GM12878 (cell line): ENCODE measurements at regions not wholly inside any gene's neighbourhood (a gene's known extent, or its start where the extent isn't known, plus 50 kb on each side); places are given as distances from the start of the nearest gene placed in this dataset.

ENCODE experiments used
- ATAC-seq: fragments of 200-7000 bp; cut with Tn5 transposase; 3 replicates; pipeline ENCODE4 v1.9.1; 2020; ENCODE audit warnings: mild to moderate bottlenecking, moderate library complexity
- BruUV-seq: library from RNA; stranded (reverse); fragments of 400-500 nt; replicated peaks from 2 replicates; lab custom pipeline; 2021; lab: Mats Ljungman, UMichigan
- CTCF ChIA-PET: fragments of 300-600 bp; sonication (Branson Sonifier 250); formaldehyde crosslinking; extraction: SDS; loops from one replicate; lab custom pipeline; 2021; ENCODE audit warnings: inconsistent platforms; lab: Yijun Ruan, JAX
- POLR2A ChIA-PET: fragments of 350-600 bp; formaldehyde crosslinking; extraction: SDS; loops from one replicate; lab custom pipeline; 2021; ENCODE audit warnings: inconsistent platforms; lab: Charles Lee
- RAD21 ChIA-PET: fragments of 300-600 bp; sonication (Branson Sonifier 250); formaldehyde crosslinking; loops from one replicate; lab custom pipeline; 2023; ENCODE audit warnings: antibody characterized with exemption; ENCODE audit not compliant: unreplicated experiment; lab: Charles Lee
- SMC1A ChIA-PET: fragments of 300-600 bp; sonication (Branson Sonifier 250); formaldehyde crosslinking; loops from one replicate; lab custom pipeline; 2023; ENCODE audit not compliant: unreplicated experiment, uncharacterized antibody; lab: Charles Lee
- DNase-seq: peaks from one replicate; pipeline ENCODE4 v3.0.0-alpha.2; 2011; ENCODE audit warnings: low read depth, low spot score
- FAIRE-seq: peaks from 3 replicates; lab custom pipeline; 2011; peaks lifted over from hg19 to GRCh38; lab: Jason Lieb, UNC
- H2AFZ ChIP-seq: 2 replicates; pipeline ENCODE4 v1.6.0; 2011; ENCODE audit warnings: low read depth, low read length, control low read depth; ENCODE audit not compliant: control insufficient read depth
- H3K27ac ChIP-seq: 2 replicates; pipeline ENCODE4 v1.5.1; 2011; ENCODE audit warnings: control low read depth; ENCODE audit not compliant: control insufficient read depth, insufficient read depth
- H3K27me3 ChIP-seq, 2 experiments: replicated peaks in 1 of 2; 2 replicates each; pipeline versions ENCODE4 v1.6.0 to v1.6.1; 2011; ENCODE audit warnings: low read length in 1 of 2; ENCODE audit not compliant: control insufficient read depth in 2 of 2, insufficient read depth in 2 of 2
- H3K36me3 ChIP-seq, 2 experiments: 2 replicates each; pipeline ENCODE4 v1.5.1; 2011; ENCODE audit warnings: low read length in 1 of 2; ENCODE audit not compliant: control insufficient read depth in 2 of 2, insufficient read depth in 2 of 2
- H3K4me1 ChIP-seq: 2 replicates; pipeline ENCODE4 v1.6.1; 2011; ENCODE audit warnings: mild to moderate bottlenecking, low read length, moderate library complexity, mixed read lengths; ENCODE audit not compliant: control insufficient read depth, insufficient read depth
- H3K4me2 ChIP-seq: 2 replicates; pipeline ENCODE4 v1.6.0; 2011; ENCODE audit warnings: control low read depth; ENCODE audit not compliant: control insufficient read depth, insufficient read depth
- H3K4me3 ChIP-seq: fragments of 200-600 bp; sonication (generic); 2 replicates; pipeline ENCODE4 v1.5.1; 2016
- H3K79me2 ChIP-seq: 2 replicates; pipeline ENCODE4 v1.6.0; 2011; ENCODE audit warnings: low read length; ENCODE audit not compliant: control insufficient read depth, insufficient read depth
- H3K9ac ChIP-seq: 2 replicates; pipeline ENCODE4 v1.8.0; 2011; ENCODE audit warnings: low read length, control low read depth, mixed read lengths; ENCODE audit not compliant: control insufficient read depth, insufficient read depth
- H3K9me3 ChIP-seq: replicated peaks from 3 replicates; pipeline ENCODE4 v1.5.1; 2011; ENCODE audit warnings: mild to moderate bottlenecking, low read length; ENCODE audit not compliant: control insufficient read depth, insufficient read depth
- H4K20me1 ChIP-seq: 2 replicates; pipeline ENCODE4 v1.6.0; 2011; ENCODE audit not compliant: control insufficient read depth, insufficient read depth
- CHD4 ChIP-seq: fragments of 200-600 bp; sonication (generic); IDR thresholded peaks from 2 replicates; pipeline ENCODE4 v1.6.1; 2016; ENCODE audit warnings: mild to moderate bottlenecking
- CREB1 ChIP-seq: IDR thresholded peaks from 2 replicates; pipeline ENCODE4 v1.6.1; 2012; ENCODE audit warnings: low read depth, mild to moderate bottlenecking, inconsistent platforms
- E2F4 ChIP-seq: IDR thresholded peaks from 2 replicates; pipeline ENCODE4 v1.6.1; 2012; ENCODE audit warnings: low read depth, low read length, improper control_type of control experiment
- GATAD2B ChIP-seq: fragments of 450-650 bp; conservative IDR thresholded peaks from 2 replicates; pipeline ENCODE4 v1.6.1; 2017; ENCODE audit warnings: low read depth, mild to moderate bottlenecking, moderate library complexity
- NBN ChIP-seq: fragments of 450-650 bp; IDR thresholded peaks from 2 replicates; pipeline ENCODE4 v1.6.1; 2016
- POLR2AphosphoS5 ChIP-seq: IDR thresholded peaks from 2 replicates; pipeline ENCODE4 v1.6.1; 2011; ENCODE audit warnings: mild to moderate bottlenecking, low read length, inconsistent platforms
- TCF3 ChIP-seq: IDR thresholded peaks from 2 replicates; pipeline ENCODE4 v1.6.1; 2012; ENCODE audit warnings: low read depth, mild to moderate bottlenecking, low read length, borderline replicate concordance; ENCODE audit not compliant: insufficient read depth
- WRNIP1 ChIP-seq: IDR thresholded peaks from 2 replicates; pipeline ENCODE4 v1.6.1; 2011; ENCODE audit warnings: low read depth, low read length, improper control_type of control experiment, borderline replicate concordance
- ZNF207 ChIP-seq: fragments of 450-650 bp; IDR thresholded peaks from 2 replicates; pipeline ENCODE4 v1.6.1; 2014; ENCODE audit warnings: antibody characterized with exemption, mild to moderate bottlenecking, borderline replicate concordance
- ZNF384 ChIP-seq: IDR thresholded peaks from 2 replicates; pipeline ENCODE4 v1.6.1; 2012; ENCODE audit warnings: low read depth, mild to moderate bottlenecking, low read length, improper control_type of control experiment, borderline replicate concordance
- WGBS: methylation state at CpG from one replicate; pipeline ENCODE4 v1.1.6; 2016; ENCODE audit warnings: low lambda C conversion rate; ENCODE audit not compliant: insufficient replicate concordance, insufficient coverage; ENCODE audit errors: missing lambda C conversion rate; 5-methylcytosine and 5-hydroxymethylcytosine counted together
- in situ Hi-C: fragments of 300-500 bp; cut with MboI; formaldehyde crosslinking; loops from 9 replicates; pipeline ENCODE4 v1.14.3; 2018; ENCODE audit warnings: mixed read lengths
- intact Hi-C: fragments of 100-400 bp; cut with micrococcal nuclease; formaldehyde crosslinking; loops from one replicate; pipeline ENCODE4 v1.14.2; 2022; ENCODE audit not compliant: unreplicated experiment
- TF ChIP-seq, protein P1 (sequence below): fragments of 450-650 bp; IDR thresholded peaks from 2 replicates; pipeline ENCODE4 v1.6.1; 2017; ENCODE audit warnings: mild to moderate bottlenecking, moderate library complexity
- TF ChIP-seq, protein P2 (sequence below): fragments of 450-650 bp; IDR thresholded peaks from 2 replicates; pipeline ENCODE4 v1.6.1; 2017; ENCODE audit warnings: low read depth, mild to moderate bottlenecking, moderate library complexity
- TF ChIP-seq, protein P3 (sequence below): IDR thresholded peaks from 2 replicates; pipeline ENCODE4 v1.6.1; 2011; ENCODE audit warnings: low read depth, low read length, improper control_type of control experiment, borderline replicate concordance
- TF ChIP-seq, protein P4 (sequence below): IDR thresholded peaks from 2 replicates; pipeline ENCODE4 v1.6.1; 2011; ENCODE audit warnings: borderline replicate concordance, low read depth, mild to moderate bottlenecking, moderate library complexity, low read length; ENCODE audit not compliant: insufficient read depth, poor library complexity, severe bottlenecking
- TF ChIP-seq, protein P5 (sequence below): fragments of 450-650 bp; IDR thresholded peaks from 2 replicates; pipeline ENCODE4 v1.6.1; 2016; ENCODE audit warnings: mild to moderate bottlenecking

- H3K4me3 ChIP-seq, result no peak overlapping the region
- no peak for DNase-seq
- H3K79me2 ChIP-seq, result no peaks in the 10 kb centered on the region
- no peaks in the 10 kb centered on the region; the same call in 2 of the 3 replicates for H3K9me3 ChIP-seq
- BruUV-seq, result no TSS peak
- intact Hi-C loops (no loop called here), in situ Hi-C loops (no loop called here)
- ChIA-PET RAD21 (no interaction called here), POLR2A (no interaction called here), CTCF (no interaction called here), SMC1A (no interaction called here)
- no peaks in the 10 kb centered on the region for H3K27me3 ChIP-seq
- no peak overlapping the region for H3K27ac ChIP-seq
- ATAC-seq, result no peak
- H4K20me1 ChIP-seq, result no peaks in the 10 kb centered on the region
- no peaks in the 10 kb centered on the region for H3K36me3 ChIP-seq
- 2% methylated on average over 2 of the region's 2 CpGs for WGBS
- H3K4me1 ChIP-seq, result no peaks in the 10 kb centered on the region
- H3K9ac ChIP-seq, result no peak overlapping the region
- FAIRE-seq, result no peak
- H2AFZ ChIP-seq, result no peak overlapping the region
- no peak overlapping the region for H3K4me2 ChIP-seq
- no peak for TF ChIP-seq WRNIP1
- TF ChIP-seq, protein P1, sequence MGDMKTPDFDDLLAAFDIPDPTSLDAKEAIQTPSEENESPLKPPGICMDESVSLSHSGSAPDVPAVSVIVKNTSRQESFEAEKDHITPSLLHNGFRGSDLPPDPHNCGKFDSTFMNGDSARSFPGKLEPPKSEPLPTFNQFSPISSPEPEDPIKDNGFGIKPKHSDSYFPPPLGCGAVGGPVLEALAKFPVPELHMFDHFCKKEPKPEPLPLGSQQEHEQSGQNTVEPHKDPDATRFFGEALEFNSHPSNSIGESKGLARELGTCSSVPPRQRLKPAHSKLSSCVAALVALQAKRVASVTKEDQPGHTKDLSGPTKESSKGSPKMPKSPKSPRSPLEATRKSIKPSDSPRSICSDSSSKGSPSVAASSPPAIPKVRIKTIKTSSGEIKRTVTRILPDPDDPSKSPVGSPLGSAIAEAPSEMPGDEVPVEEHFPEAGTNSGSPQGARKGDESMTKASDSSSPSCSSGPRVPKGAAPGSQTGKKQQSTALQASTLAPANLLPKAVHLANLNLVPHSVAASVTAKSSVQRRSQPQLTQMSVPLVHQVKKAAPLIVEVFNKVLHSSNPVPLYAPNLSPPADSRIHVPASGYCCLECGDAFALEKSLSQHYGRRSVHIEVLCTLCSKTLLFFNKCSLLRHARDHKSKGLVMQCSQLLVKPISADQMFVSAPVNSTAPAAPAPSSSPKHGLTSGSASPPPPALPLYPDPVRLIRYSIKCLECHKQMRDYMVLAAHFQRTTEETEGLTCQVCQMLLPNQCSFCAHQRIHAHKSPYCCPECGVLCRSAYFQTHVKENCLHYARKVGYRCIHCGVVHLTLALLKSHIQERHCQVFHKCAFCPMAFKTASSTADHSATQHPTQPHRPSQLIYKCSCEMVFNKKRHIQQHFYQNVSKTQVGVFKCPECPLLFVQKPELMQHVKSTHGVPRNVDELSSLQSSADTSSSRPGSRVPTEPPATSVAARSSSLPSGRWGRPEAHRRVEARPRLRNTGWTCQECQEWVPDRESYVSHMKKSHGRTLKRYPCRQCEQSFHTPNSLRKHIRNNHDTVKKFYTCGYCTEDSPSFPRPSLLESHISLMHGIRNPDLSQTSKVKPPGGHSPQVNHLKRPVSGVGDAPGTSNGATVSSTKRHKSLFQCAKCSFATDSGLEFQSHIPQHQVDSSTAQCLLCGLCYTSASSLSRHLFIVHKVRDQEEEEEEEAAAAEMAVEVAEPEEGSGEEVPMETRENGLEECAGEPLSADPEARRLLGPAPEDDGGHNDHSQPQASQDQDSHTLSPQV, result no peak
- TF ChIP-seq, protein P2, sequence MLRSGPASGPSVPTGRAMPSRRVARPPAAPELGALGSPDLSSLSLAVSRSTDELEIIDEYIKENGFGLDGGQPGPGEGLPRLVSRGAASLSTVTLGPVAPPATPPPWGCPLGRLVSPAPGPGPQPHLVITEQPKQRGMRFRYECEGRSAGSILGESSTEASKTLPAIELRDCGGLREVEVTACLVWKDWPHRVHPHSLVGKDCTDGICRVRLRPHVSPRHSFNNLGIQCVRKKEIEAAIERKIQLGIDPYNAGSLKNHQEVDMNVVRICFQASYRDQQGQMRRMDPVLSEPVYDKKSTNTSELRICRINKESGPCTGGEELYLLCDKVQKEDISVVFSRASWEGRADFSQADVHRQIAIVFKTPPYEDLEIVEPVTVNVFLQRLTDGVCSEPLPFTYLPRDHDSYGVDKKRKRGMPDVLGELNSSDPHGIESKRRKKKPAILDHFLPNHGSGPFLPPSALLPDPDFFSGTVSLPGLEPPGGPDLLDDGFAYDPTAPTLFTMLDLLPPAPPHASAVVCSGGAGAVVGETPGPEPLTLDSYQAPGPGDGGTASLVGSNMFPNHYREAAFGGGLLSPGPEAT, result no peak
- no peak for TF ChIP-seq CREB1
- TF ChIP-seq, protein P3, sequence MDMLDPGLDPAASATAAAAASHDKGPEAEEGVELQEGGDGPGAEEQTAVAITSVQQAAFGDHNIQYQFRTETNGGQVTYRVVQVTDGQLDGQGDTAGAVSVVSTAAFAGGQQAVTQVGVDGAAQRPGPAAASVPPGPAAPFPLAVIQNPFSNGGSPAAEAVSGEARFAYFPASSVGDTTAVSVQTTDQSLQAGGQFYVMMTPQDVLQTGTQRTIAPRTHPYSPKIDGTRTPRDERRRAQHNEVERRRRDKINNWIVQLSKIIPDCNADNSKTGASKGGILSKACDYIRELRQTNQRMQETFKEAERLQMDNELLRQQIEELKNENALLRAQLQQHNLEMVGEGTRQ, result no peak
- no peak for TF ChIP-seq ZNF384
- TF ChIP-seq, protein P4, sequence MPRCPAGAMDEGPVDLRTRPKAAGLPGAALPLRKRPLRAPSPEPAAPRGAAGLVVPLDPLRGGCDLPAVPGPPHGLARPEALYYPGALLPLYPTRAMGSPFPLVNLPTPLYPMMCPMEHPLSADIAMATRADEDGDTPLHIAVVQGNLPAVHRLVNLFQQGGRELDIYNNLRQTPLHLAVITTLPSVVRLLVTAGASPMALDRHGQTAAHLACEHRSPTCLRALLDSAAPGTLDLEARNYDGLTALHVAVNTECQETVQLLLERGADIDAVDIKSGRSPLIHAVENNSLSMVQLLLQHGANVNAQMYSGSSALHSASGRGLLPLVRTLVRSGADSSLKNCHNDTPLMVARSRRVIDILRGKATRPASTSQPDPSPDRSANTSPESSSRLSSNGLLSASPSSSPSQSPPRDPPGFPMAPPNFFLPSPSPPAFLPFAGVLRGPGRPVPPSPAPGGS, result no peak
- TF ChIP-seq TCF3, result no peak
- no peak for TF ChIP-seq GATAD2B
- TF ChIP-seq CHD4, result no peak
- TF ChIP-seq NBN, result no peak
- no peak for TF ChIP-seq POLR2AphosphoS5
- TF ChIP-seq, protein P5, sequence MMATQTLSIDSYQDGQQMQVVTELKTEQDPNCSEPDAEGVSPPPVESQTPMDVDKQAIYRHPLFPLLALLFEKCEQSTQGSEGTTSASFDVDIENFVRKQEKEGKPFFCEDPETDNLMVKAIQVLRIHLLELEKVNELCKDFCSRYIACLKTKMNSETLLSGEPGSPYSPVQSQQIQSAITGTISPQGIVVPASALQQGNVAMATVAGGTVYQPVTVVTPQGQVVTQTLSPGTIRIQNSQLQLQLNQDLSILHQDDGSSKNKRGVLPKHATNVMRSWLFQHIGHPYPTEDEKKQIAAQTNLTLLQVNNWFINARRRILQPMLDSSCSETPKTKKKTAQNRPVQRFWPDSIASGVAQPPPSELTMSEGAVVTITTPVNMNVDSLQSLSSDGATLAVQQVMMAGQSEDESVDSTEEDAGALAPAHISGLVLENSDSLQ, result no peak
- no peak for TF ChIP-seq ZNF207
- no peak for TF ChIP-seq E2F4
These were observed 134.1 kb upstream of the ELOVL6 start for GRCh38 chr4:110332483-110332882.
